HFFc6 (cell line): ENCODE measurements at regions not wholly inside any gene's neighbourhood (a gene's known extent, or its start where the extent isn't known, plus 50 kb on each side); places are given as distances from the start of the nearest gene placed in this dataset.

Source experiments
- DNase-seq: peaks from one replicate; pipeline ENCODE4 v3.0.0-alpha.2; 2018
- H3K27ac Mint-ChIP-seq: 2 replicates; pipeline ENCODE4 v1.8.0; 2020; ENCODE audit warnings: mild to moderate bottlenecking, mixed read lengths
- H3K27me3 Mint-ChIP-seq: 2 replicates; pipeline ENCODE4 v1.8.0; 2021; ENCODE audit warnings: mild to moderate bottlenecking, moderate library complexity, mixed read lengths; ENCODE audit not compliant: insufficient read depth
- H3K36me3 Mint-ChIP-seq: 2 replicates; pipeline ENCODE4 v1.8.0; 2021; ENCODE audit warnings: low read depth, mixed read lengths
- H3K4me1 Mint-ChIP-seq: 2 replicates; pipeline ENCODE4 v1.8.0; 2020; ENCODE audit warnings: low read depth, mixed read lengths
- H3K4me3 Mint-ChIP-seq: 2 replicates; pipeline ENCODE4 v1.8.0; 2020; ENCODE audit warnings: mild to moderate bottlenecking, moderate library complexity, mixed read lengths
- H3K9me3 Mint-ChIP-seq: 2 replicates; pipeline ENCODE4 v1.8.0; 2020; ENCODE audit warnings: mild to moderate bottlenecking, mixed read lengths
- CTCF ChIP-seq: fragments of 200-600 bp; sonication (generic); IDR thresholded peaks from 2 replicates; pipeline ENCODE4 v1.5.0; 2021; ENCODE audit warnings: antibody characterized with exemption, mild to moderate bottlenecking

DNA sequence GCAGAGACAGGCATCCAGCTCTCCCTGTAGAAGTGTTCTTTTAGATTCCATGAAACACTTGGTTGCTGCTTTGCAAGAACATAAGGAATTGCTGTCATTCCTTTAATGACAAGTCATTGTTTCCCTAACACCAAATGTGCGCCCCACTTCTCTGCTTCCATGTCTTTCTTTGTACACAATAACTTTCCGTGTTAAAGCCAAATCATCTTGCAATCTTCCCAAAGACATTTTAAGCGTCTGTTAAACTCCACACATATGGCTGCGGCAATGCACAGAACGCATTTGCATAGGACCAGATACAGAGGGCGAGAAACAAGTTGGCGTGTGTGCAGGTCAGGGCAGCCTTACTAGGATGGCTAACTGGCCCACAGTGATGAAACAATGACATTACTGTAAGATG lies 399.3 kb upstream of the PRKCQ start:
- H3K27me3 Mint-ChIP-seq: no peaks in the 10 kb centered on the region; the same call in 1 of the 2 replicates
- H3K4me3 Mint-ChIP-seq: no peak overlapping the region

DNA sequence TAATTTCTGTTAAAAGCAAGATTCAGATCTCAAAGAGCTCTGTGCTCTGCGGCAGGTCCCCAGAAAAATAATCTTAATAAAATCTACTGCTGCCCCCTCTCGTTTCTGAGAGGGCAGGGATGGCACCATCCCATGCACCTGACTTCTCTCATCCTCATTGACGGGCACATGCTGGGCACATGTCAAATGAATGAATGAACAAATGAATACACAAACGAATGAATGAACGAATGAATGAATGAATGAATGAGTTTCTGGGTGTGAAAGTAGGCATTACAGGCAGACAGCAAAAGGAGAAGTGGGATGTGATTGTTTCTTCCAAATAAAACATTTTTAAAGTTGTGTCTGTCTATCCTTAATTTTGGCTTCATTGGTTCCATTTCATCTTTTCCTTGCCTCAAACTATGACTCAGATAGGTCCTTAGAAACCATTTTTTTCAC lies 398.1 kb upstream of the PRKCQ start:
- Mint-ChIP-seq H3K4me3 (no peak overlapping the region), H3K27me3 (no peaks in the 10 kb centered on the region; the same call in 1 of the 2 replicates), H3K27ac (no peak overlapping the region), H3K9me3 (peaks cover 31% of the 10 kb centered on the region), H3K4me1 (no peaks in the 10 kb centered on the region), H3K36me3 (peaks cover 3% of the 10 kb centered on the region; the same call in 1 of the 2 replicates)
- TF ChIP-seq CTCF: no peak
- no peak for DNase-seq

More for the DNA sequence above, 399.3 kb upstream of the PRKCQ start:
- no peaks in the 10 kb centered on the region for H3K4me1 Mint-ChIP-seq
- DNase-seq: no peak
- peaks cover 33% of the 10 kb centered on the region for H3K9me3 Mint-ChIP-seq
- H3K36me3 Mint-ChIP-seq: peaks cover 3% of the 10 kb centered on the region; the same call in 1 of the 2 replicates
- TF ChIP-seq CTCF: no peak
- H3K27ac Mint-ChIP-seq: no peak overlapping the region

GRCh38 chr10:6977398-6978186 lies 397.5 kb upstream of the PRKCQ start:
- peaks cover 30% of the 10 kb centered on the region for H3K9me3 Mint-ChIP-seq

GRCh38 chr10:6973899-6974298 lies 393.8 kb upstream of the PRKCQ start:
- Mint-ChIP-seq H3K9me3 (peaks cover 25% of the 10 kb centered on the region), H3K4me3 (no peak overlapping the region), H3K27ac (no peak overlapping the region), H3K27me3 (peaks cover 3% of the 10 kb centered on the region), H3K36me3 (no peaks in the 10 kb centered on the region), H3K4me1 (no peaks in the 10 kb centered on the region)
- DNase-seq: no peak
- TF ChIP-seq CTCF: no peak

More at GRCh38 chr10:6977398-6978186, 397.5 kb upstream of the PRKCQ start:
- DNase-seq: no peak
- Mint-ChIP-seq H3K27ac (no peak overlapping the region), H3K4me3 (no peak overlapping the region), H3K27me3 (no peaks in the 10 kb centered on the region; the same call in 1 of the 2 replicates), H3K4me1 (no peaks in the 10 kb centered on the region), H3K36me3 (peaks cover 3% of the 10 kb centered on the region; the same call in 1 of the 2 replicates)
- TF ChIP-seq CTCF: no peak

GRCh38 chr10:6972226-6972625 lies 392.1 kb upstream of the PRKCQ start:
- no peak overlapping the region for H3K27ac Mint-ChIP-seq
- H3K36me3 Mint-ChIP-seq: no peaks in the 10 kb centered on the region
- H3K27me3 Mint-ChIP-seq: peaks cover 3% of the 10 kb centered on the region; the same call in 1 of the 2 replicates
- no peaks in the 10 kb centered on the region for H3K4me1 Mint-ChIP-seq
- H3K4me3 Mint-ChIP-seq: no peak overlapping the region
- no peak for TF ChIP-seq CTCF
- DNase-seq: no peak
- H3K9me3 Mint-ChIP-seq: peaks cover 17% of the 10 kb centered on the region
